Occipital lobe (tissue), 2 donors: ENCODE measurements at regions not wholly inside any gene's neighbourhood (a gene's known extent, or its start where the extent isn't known, plus 50 kb on each side); places are given as distances from the start of the nearest gene placed in this dataset. TPM values are rescaled to one million over a fixed set of nuclear protein-coding genes. Genes with fewer than 3 reads are reported as not detected.

Experiments used
- DNase-seq: peaks from one replicate; lab custom pipeline; 2025; lab: John Stamatoyannopoulos, UW
- small RNA-seq: library from RNA; depleted of rRNA; stranded (forward); fragments of <200 nt; gene quantifications from one replicate; pipeline ENCODE3, GENCODE V24; 2014

- no peak for DNase-seq
These were observed 66.2 kb upstream of the CDK13 start for GRCh38 chr7:39883812-39884390.

- DNase-seq, result no peak
These were observed 61.7 kb upstream of the CDK13 start for GRCh38 chr7:39888171-39888853.

- DNase-seq, result no peak
These were observed 59.6 kb upstream of the CDK13 start for GRCh38 chr7:39890411-39890810.

GRCh38 chr7:39891894-39892293, 58.2 kb upstream of the CDK13 start:
- DNase-seq, result no peak

- no peak for DNase-seq
These were observed 57.7 kb upstream of the CDK13 start for GRCh38 chr7:39892361-39892760.

GRCh38 chr7:39894904-39895303, 55.2 kb upstream of the CDK13 start:
- no peak for DNase-seq

GRCh38 chr7:39896840-39897239, 53.2 kb upstream of the CDK13 start:
- no peak for DNase-seq

- no peak for DNase-seq
These were observed 51.2 kb upstream of the CDK13 start for GRCh38 chr7:39898867-39899266.

Small RNA genes lying in the stretch of these regions (small RNA-seq; reads per million reads assigned to genes)
- not detected for gene RN7SL496P
- gene RNU6-719P, result not detected
